ENCODE measurements at regions not wholly inside any gene's neighbourhood (a gene's known extent, or its start where the extent isn't known, plus 50 kb on each side); places are given as distances from the start of the nearest gene placed in this dataset.

- TF ChIP-seq CTCF (conservative IDR thresholded peaks at IDR 0.05; ENCODE audit: low read depth, low read length) (no peak), EZH2 (IDR thresholded peaks at IDR 0.05; ENCODE audit: borderline replicate concordance, low read depth, low read length, poor library complexity, severe bottlenecking) (no peak)
Observed at GRCh38 chr18:70848329-70848728, 559.5 kb downstream of the SOCS6 start.

Measured in A673 (cell line).